ENCODE measurements at regions not wholly inside any gene's neighbourhood (a gene's known extent, or its start where the extent isn't known, plus 50 kb on each side); places are given as distances from the start of the nearest gene placed in this dataset.
"Not testable (repeated sequence)": the region's sequence is repeated elsewhere in the genome, so short reads cannot be mapped to it uniquely, and the experiment has no call there.

DNA sequence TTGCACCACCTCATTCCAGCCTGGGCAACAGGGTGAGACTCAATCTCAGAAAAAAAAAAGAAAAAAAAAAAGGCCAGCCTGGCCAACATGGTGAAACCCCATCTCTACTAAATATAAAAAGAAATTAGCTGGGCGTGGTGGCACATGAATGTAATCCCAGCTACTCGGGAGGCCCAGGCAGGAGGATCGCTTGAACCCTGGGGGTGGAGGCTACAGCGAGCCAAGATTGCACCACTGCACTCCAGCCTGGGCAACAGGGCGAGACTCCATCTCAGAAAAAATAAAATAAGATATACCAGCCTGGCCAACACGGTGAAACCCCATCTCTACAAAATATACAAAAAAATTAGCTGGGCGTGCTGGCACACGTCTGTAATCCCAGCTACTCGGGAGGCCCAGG, 1602.3 kb downstream of the RPIA start:
- not testable (repeated sequence) for TF ChIP-seq CTCF (IDR thresholded peaks at IDR 0.05); REST (IDR thresholded peaks at IDR 0.05; ENCODE audit: insufficient read depth in 1 of 2, low read depth in 2 of 2, low read length in 1 of 2); TCF7L2 (IDR thresholded peaks at IDR 0.05; ENCODE audit: low read depth, low read length)

All from Panc1 (cell line).